ENCODE measurements at regions not wholly inside any gene's neighbourhood (a gene's known extent, or its start where the extent isn't known, plus 50 kb on each side); places are given as distances from the start of the nearest gene placed in this dataset.

- Histone ChIP-seq H3K4me3 (ENCODE audit: low read depth, low read length) (no peak overlapping the region), H3K4me2 (ENCODE audit: low read length) (no peak overlapping the region)
Observed at GRCh38 chr14:98606816-98607215, 665.2 kb downstream of the BCL11B start.

GRCh38 chr14:98607341-98607910, 664.6 kb downstream of the BCL11B start:
- H3K4me1 ChIP-seq (ENCODE audit: control insufficient read depth in 1 of 2, insufficient read depth in 2 of 2, low read length in 2 of 2): no peaks in the 10 kb centered on the region
- no CpG with 5 or more reads among the region's 4 CpGs for WGBS (ENCODE audit: extremely low coverage, insufficient coverage, insufficient read length)

More at GRCh38 chr14:98606816-98607215, 665.2 kb downstream of the BCL11B start:
- H2AFZ ChIP-seq (ENCODE audit: insufficient read depth, low read length, poor library complexity): no peak overlapping the region
- no peak overlapping the region for H4K8ac ChIP-seq (ENCODE audit: low read depth, low read length)
- no peaks in the 10 kb centered on the region for H3K36me3 ChIP-seq (ENCODE audit: control insufficient read depth in 1 of 2, insufficient read depth in 2 of 2, low read length in 2 of 2)
- no peak overlapping the region for H2BK5ac ChIP-seq (ENCODE audit: low read depth, low read length, poor library complexity)
- H3K27ac ChIP-seq (ENCODE audit: low read depth, low read length): no peak overlapping the region
- H4K12ac ChIP-seq (ENCODE audit: low read depth, low read length): no peak overlapping the region
- no peak for DNase-seq
- H3K4ac ChIP-seq (ENCODE audit: low read depth, low read length): no peak overlapping the region
- H2BK120ac ChIP-seq (ENCODE audit: insufficient read depth, low read length, poor library complexity): no peak overlapping the region
- H3K18ac ChIP-seq (ENCODE audit: low read length): no peak overlapping the region
- H3K79me2 ChIP-seq (ENCODE audit: control insufficient read depth, insufficient read depth, low read length, poor library complexity): no peaks in the 10 kb centered on the region
- H3K9me3 ChIP-seq (ENCODE audit: insufficient read depth, low read depth, low read length): no peaks in the 10 kb centered on the region
- H3K27me3 ChIP-seq (ENCODE audit: insufficient read depth, low read length): no peaks in the 10 kb centered on the region
- H2BK12ac ChIP-seq (ENCODE audit: low read length): no peak overlapping the region
- H3K79me1 ChIP-seq (ENCODE audit: low read length): no peaks in the 10 kb centered on the region
- H3K4me1 ChIP-seq (ENCODE audit: control insufficient read depth in 1 of 2, insufficient read depth in 2 of 2, low read length in 2 of 2): no peaks in the 10 kb centered on the region
- H3K9ac ChIP-seq (ENCODE audit: low read length): no peak overlapping the region
- H3K14ac ChIP-seq (ENCODE audit: low read length): no peak overlapping the region
- H3K23ac ChIP-seq (ENCODE audit: low read length): no peak overlapping the region
- no CpG with 5 or more reads among the region's 4 CpGs for WGBS (ENCODE audit: extremely low coverage, insufficient coverage, insufficient read length)
- no peak overlapping the region for H2AK5ac ChIP-seq (ENCODE audit: low read length)
- no peak overlapping the region for H4K91ac ChIP-seq (ENCODE audit: low read depth, low read length)

GRCh38 chr14:98608071-98609060, 663.6 kb downstream of the BCL11B start:
- Histone ChIP-seq H3K79me2 (ENCODE audit: control insufficient read depth, insufficient read depth, low read length, poor library complexity) (no peaks in the 10 kb centered on the region), H3K27me3 (ENCODE audit: insufficient read depth, low read length) (no peaks in the 10 kb centered on the region), H3K4ac (ENCODE audit: low read depth, low read length) (no peak overlapping the region), H3K79me1 (ENCODE audit: low read length) (no peaks in the 10 kb centered on the region), H3K18ac (ENCODE audit: low read length) (no peak overlapping the region), H2BK5ac (ENCODE audit: low read depth, low read length, poor library complexity) (no peak overlapping the region), H2AFZ (ENCODE audit: insufficient read depth, low read length, poor library complexity) (no peak overlapping the region), H3K4me2 (ENCODE audit: low read length) (no peak overlapping the region), H3K23ac (ENCODE audit: low read length) (no peak overlapping the region), H2BK120ac (ENCODE audit: insufficient read depth, low read length, poor library complexity) (no peak overlapping the region), H3K27ac (ENCODE audit: low read depth, low read length) (no peak overlapping the region), H3K9me3 (ENCODE audit: insufficient read depth, low read depth, low read length) (no peaks in the 10 kb centered on the region), H3K36me3 (ENCODE audit: control insufficient read depth in 1 of 2, insufficient read depth in 2 of 2, low read length in 2 of 2) (no peaks in the 10 kb centered on the region), H2BK12ac (ENCODE audit: low read length) (no peak overlapping the region), H4K12ac (ENCODE audit: low read depth, low read length) (no peak overlapping the region), H3K4me3 (ENCODE audit: low read depth, low read length) (no peak overlapping the region), H2AK5ac (ENCODE audit: low read length) (no peak overlapping the region), H3K14ac (ENCODE audit: low read length) (no peak overlapping the region), H3K4me1 (ENCODE audit: control insufficient read depth in 1 of 2, insufficient read depth in 2 of 2, low read length in 2 of 2) (no peaks in the 10 kb centered on the region), H3K9ac (ENCODE audit: low read length) (no peak overlapping the region), H4K8ac (ENCODE audit: low read depth, low read length) (no peak overlapping the region), H4K91ac (ENCODE audit: low read depth, low read length) (no peak overlapping the region)
- no peak for DNase-seq
- no CpG with 5 or more reads among the region's 11 CpGs for WGBS (ENCODE audit: extremely low coverage, insufficient coverage, insufficient read length)

More at GRCh38 chr14:98607341-98607910, 664.6 kb downstream of the BCL11B start:
- no peak overlapping the region for H3K14ac ChIP-seq (ENCODE audit: low read length)
- no peaks in the 10 kb centered on the region for H3K9me3 ChIP-seq (ENCODE audit: insufficient read depth, low read depth, low read length)
- no peak overlapping the region for H3K4ac ChIP-seq (ENCODE audit: low read depth, low read length)
- H3K27me3 ChIP-seq (ENCODE audit: insufficient read depth, low read length): no peaks in the 10 kb centered on the region
- H2AK5ac ChIP-seq (ENCODE audit: low read length): no peak overlapping the region
- no peak overlapping the region for H4K91ac ChIP-seq (ENCODE audit: low read depth, low read length)
- H3K79me2 ChIP-seq (ENCODE audit: control insufficient read depth, insufficient read depth, low read length, poor library complexity): no peaks in the 10 kb centered on the region
- no peak overlapping the region for H2BK120ac ChIP-seq (ENCODE audit: insufficient read depth, low read length, poor library complexity)
- no peak overlapping the region for H3K9ac ChIP-seq (ENCODE audit: low read length)
- no peak overlapping the region for H2BK5ac ChIP-seq (ENCODE audit: low read depth, low read length, poor library complexity)
- H3K4me3 ChIP-seq (ENCODE audit: low read depth, low read length): no peak overlapping the region
- no peak overlapping the region for H2AFZ ChIP-seq (ENCODE audit: insufficient read depth, low read length, poor library complexity)
- no peak overlapping the region for H3K4me2 ChIP-seq (ENCODE audit: low read length)
- no peak for DNase-seq
- no peak overlapping the region for H2BK12ac ChIP-seq (ENCODE audit: low read length)
- no peak overlapping the region for H4K8ac ChIP-seq (ENCODE audit: low read depth, low read length)
- no peaks in the 10 kb centered on the region for H3K36me3 ChIP-seq (ENCODE audit: control insufficient read depth in 1 of 2, insufficient read depth in 2 of 2, low read length in 2 of 2)
- no peak overlapping the region for H3K27ac ChIP-seq (ENCODE audit: low read depth, low read length)
- H3K18ac ChIP-seq (ENCODE audit: low read length): no peak overlapping the region
- H3K23ac ChIP-seq (ENCODE audit: low read length): no peak overlapping the region
- H4K12ac ChIP-seq (ENCODE audit: low read depth, low read length): no peak overlapping the region
- H3K79me1 ChIP-seq (ENCODE audit: low read length): no peaks in the 10 kb centered on the region

- Histone ChIP-seq H3K14ac (ENCODE audit: low read length) (no peak overlapping the region), H3K4me2 (ENCODE audit: low read length) (no peak overlapping the region), H3K23ac (ENCODE audit: low read length) (no peak overlapping the region), H3K27ac (ENCODE audit: low read depth, low read length) (no peak overlapping the region), H2BK5ac (ENCODE audit: low read depth, low read length, poor library complexity) (no peak overlapping the region), H3K79me2 (ENCODE audit: control insufficient read depth, insufficient read depth, low read length, poor library complexity) (no peaks in the 10 kb centered on the region), H3K4me3 (ENCODE audit: low read depth, low read length) (no peak overlapping the region), H3K18ac (ENCODE audit: low read length) (no peak overlapping the region), H2BK12ac (ENCODE audit: low read length) (no peak overlapping the region), H4K12ac (ENCODE audit: low read depth, low read length) (no peak overlapping the region), H2BK120ac (ENCODE audit: insufficient read depth, low read length, poor library complexity) (no peak overlapping the region), H3K9me3 (ENCODE audit: insufficient read depth, low read depth, low read length) (no peaks in the 10 kb centered on the region), H3K27me3 (ENCODE audit: insufficient read depth, low read length) (no peaks in the 10 kb centered on the region), H3K4me1 (ENCODE audit: control insufficient read depth in 1 of 2, insufficient read depth in 2 of 2, low read length in 2 of 2) (no peaks in the 10 kb centered on the region), H4K8ac (ENCODE audit: low read depth, low read length) (no peak overlapping the region), H2AFZ (ENCODE audit: insufficient read depth, low read length, poor library complexity) (no peak overlapping the region), H4K91ac (ENCODE audit: low read depth, low read length) (no peak overlapping the region), H3K36me3 (ENCODE audit: control insufficient read depth in 1 of 2, insufficient read depth in 2 of 2, low read length in 2 of 2) (no peaks in the 10 kb centered on the region), H2AK5ac (ENCODE audit: low read length) (no peak overlapping the region), H3K4ac (ENCODE audit: low read depth, low read length) (no peak overlapping the region), H3K9ac (ENCODE audit: low read length) (no peak overlapping the region), H3K79me1 (ENCODE audit: low read length) (no peaks in the 10 kb centered on the region)
- no CpG with 5 or more reads among the region's 6 CpGs for WGBS (ENCODE audit: extremely low coverage, insufficient coverage, insufficient read length)
- no peak for DNase-seq
Observed at GRCh38 chr14:98612434-98613200, 659.4 kb downstream of the BCL11B start.
